T-helper 9 cell (primary cell): ENCODE measurements at regions not wholly inside any gene's neighbourhood (a gene's known extent, or its start where the extent isn't known, plus 50 kb on each side); places are given as distances from the start of the nearest gene placed in this dataset.
"Not testable (repeated sequence)": the region's sequence is repeated elsewhere in the genome, so short reads cannot be mapped to it uniquely, and the experiment has no call there.

Experiments
- DNase-seq: peaks from one replicate; pipeline ENCODE4 v3.0.0-alpha.2; 2020

GRCh38 chr7:113298501-113298900 is 180.1 kb upstream of the SMIM30 start:
- no peak for DNase-seq

GRCh38 chr7:113294750-113295149 is 176.4 kb upstream of the SMIM30 start:
- no peak for DNase-seq

GRCh38 chr7:113292105-113292504 is 173.8 kb upstream of the SMIM30 start:
- no peak for DNase-seq

- DNase-seq, result no peak
Measured at GRCh38 chr7:113291058-113291457, 172.7 kb upstream of the SMIM30 start.

DNA sequence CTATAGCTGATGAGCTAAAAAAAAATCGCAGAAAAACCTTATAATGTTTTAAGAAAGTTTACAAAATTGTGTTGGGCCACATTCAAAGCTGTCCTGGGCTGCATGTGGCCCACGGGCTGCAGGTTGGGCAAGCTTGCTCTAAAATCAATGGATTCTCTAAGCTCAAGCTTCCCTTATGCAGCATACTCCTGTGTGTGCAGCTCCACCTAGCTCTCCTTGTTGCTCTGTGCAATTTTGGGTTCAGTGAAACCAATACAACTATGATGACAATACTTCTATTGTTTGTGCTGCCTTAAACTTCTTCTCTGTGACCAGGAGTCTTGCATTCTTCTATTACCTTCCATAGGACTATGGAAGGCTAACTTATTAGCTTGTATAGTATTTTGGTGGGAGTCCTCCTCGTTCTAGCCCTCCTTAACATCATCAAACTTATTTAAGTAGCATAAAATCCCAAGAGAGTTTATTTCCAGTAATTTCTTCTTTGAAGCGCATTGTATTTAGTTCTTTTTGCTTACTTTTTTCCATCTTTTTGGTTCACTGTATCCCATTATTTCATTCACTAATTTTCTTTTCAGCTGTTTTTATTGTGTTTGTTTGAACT is 170.9 kb upstream of the SMIM30 start:
- no peak for DNase-seq

GRCh38 chr7:113285411-113285810 is 167.1 kb upstream of the SMIM30 start:
- no peak for DNase-seq

- DNase-seq, result no peak
Measured at GRCh38 chr7:113283861-113284260, 165.5 kb upstream of the SMIM30 start.

DNA sequence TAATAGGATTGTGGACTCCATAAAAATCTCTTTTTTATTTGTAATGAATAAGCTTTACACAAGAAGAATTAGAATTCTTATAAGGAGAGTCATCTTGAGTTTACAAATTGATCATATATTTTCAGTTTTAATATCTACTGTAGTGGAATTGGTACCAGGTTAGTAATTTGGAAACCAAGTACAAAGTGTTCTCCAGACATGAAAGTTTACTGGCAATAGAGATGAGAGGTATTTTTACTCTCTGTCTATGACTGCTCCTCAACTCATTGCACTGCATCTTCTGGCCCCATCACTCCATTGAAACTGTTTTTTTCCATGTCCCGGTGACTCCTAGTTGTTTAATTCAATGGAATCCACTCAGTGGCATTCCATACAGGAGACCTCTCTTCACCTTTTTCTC is 164.5 kb upstream of the SMIM30 start:
- no peak for DNase-seq

- no peak for DNase-seq
Measured at GRCh38 chr7:113281223-113281622, 162.9 kb upstream of the SMIM30 start.

- no peak for DNase-seq
Measured at GRCh38 chr7:113279256-113279655, 160.9 kb upstream of the SMIM30 start.

GRCh38 chr7:113270790-113271189 is 152.4 kb upstream of the SMIM30 start:
- no peak for DNase-seq

GRCh38 chr7:113269592-113269991 is 151.2 kb upstream of the SMIM30 start:
- not testable (repeated sequence) for DNase-seq

DNA sequence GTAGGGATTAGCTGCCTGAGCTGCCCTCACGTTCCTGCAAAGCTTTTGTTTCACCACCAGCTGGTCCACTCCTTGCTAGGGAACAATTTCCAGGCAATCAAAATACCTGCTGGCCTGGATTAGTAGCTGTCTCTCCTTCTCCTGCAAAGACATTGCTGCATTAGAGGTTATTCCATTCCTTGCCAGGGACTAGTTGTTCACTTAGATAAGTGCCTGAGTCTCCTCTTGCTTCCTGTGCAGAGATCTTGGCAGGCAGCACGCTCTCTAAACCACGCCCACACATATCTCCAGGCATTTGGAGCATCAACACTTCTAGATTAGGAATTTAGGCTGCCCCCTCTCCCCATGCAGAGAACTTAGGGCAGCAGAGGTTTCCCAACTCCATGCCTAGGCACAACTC is 150.4 kb upstream of the SMIM30 start:
- DNase-seq, result no peak

DNA sequence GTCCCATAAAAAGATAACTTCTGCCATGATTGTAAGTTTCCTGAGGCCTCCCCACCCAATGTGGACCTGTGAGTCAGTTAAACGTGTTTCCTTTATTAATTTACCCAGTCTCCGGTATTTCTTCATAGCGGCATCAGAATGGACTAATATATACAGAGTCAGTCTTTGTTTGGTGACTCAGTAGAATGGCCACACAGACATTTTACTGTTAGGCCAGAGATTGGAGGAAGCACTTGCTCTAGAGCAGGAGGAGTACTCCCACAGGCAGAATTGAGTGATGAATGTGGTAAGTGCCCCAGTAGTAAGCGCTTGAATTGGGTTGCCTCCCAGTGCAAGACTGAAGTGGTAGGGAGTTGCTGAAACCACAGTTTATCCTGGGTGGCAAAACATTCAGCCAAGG is 149.5 kb upstream of the SMIM30 start:
- no peak for DNase-seq

DNA sequence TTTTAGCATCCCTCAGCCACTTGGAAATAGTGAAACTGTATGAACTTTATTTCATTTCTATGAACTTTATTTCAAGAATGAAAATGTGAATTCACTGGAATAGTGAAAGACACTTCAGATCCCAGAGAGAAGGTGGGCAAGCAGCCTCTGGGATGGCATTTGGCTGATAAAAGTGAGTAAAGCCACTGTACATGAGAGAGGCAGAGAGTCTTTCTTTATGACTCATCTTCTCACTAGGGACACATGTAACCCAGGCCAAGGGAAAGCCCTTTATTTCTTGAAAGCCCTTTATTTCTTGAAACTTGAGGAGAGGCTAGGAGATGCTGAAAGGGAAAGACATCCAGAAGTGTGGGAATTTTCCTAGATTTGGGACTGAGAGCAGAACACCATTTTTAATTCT is 148.9 kb upstream of the SMIM30 start:
- no peak for DNase-seq

GRCh38 chr7:113263749-113264148 is 145.4 kb upstream of the SMIM30 start:
- DNase-seq, result no peak

- DNase-seq, result not testable (repeated sequence)
Measured at GRCh38 chr7:113263215-113263742, 144.9 kb upstream of the SMIM30 start.

DNA sequence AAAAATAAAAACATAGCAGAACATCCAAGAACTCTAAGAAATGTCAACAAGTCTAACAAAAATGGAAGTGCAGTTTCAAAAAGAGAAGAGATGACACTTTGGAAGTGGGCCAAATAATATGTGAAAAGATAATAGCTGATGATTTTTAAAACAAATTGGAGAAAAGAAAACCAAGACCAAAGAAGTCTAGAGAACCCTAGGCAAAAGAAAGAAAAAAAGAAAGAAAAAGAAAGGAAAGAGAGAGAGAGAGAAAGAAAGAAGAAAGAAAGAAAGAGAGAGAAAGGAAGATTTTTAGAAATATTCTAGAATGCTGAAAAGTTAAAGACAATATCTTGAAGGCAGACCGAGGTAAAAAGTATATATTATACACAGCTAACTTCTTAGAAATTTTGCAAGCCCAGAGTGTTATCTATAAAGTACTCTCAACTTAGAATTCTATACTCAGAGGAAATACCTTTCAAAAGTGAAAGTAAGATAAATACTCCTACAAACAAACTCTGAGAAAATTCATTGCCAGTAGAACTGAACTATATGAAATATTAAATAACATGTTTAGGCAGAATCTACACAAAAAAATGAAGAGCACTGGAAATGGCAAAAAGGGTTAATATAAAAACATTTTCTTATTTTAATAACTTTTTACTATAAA is 138.7 kb upstream of the SMIM30 start:
- no peak for DNase-seq

DNA sequence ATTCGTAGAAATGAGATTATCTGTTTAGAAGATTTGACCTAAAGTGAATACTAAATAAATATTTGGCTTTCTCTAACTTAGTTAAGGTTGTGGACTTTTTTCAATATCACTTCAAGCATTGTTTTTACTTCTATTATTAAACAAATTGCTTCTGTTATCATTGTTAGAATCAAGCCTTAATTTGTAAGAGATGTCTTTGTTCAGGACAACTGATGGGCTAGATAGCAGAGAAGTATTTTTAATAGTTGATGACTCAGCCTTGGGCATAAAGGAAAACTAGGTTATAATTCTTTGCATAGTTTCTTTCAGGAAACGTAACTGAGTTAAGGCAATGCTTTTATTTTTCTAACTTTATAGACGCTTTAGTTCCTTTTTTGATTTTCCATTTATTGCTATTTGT is 128.8 kb upstream of the SMIM30 start:
- DNase-seq, result no peak

- no peak for DNase-seq
Measured at GRCh38 chr7:113246738-113247137, 128.4 kb upstream of the SMIM30 start.

- no peak for DNase-seq
Measured at GRCh38 chr7:113232885-113233284, 114.5 kb upstream of the SMIM30 start.

DNA sequence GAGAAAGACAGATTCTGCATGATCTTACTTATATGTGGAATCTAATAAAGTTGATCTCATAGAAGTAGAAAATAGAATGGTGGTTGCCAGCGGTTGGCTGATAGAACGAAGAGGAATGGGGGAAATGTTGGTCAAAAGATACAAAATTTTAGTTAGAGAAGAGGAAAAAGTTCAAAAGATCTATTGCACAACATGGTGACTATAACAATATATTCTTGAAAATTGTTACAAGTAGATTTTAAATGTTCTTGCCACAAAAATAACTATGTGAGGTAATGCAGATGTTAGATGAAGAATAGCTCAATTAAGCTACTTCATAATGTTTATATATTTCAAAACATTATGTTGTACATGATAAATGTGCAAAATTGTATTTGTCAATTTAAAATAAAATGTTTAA is 112.3 kb upstream of the SMIM30 start:
- DNase-seq, result no peak

- no peak for DNase-seq
Measured at GRCh38 chr7:113217314-113217713, 99.0 kb upstream of the SMIM30 start.

- DNase-seq, result no peak
Measured at GRCh38 chr7:113216038-113216437, 97.7 kb upstream of the SMIM30 start.
